CD4-positive, alpha-beta T cell (primary cell): ENCODE measurements at regions not wholly inside any gene's neighbourhood (a gene's known extent, or its start where the extent isn't known, plus 50 kb on each side); places are given as distances from the start of the nearest gene placed in this dataset.

Experiments
- ATAC-seq: fragments of 200-7000 bp; cut with Tn5 transposase; one replicate; pipeline ENCODE4 v1.10.0; 2022; ENCODE audit warnings: mild to moderate bottlenecking; ENCODE audit not compliant: poor library complexity
- CTCF ChIA-PET: fragments of 350-600 bp; sonication (Branson Sonifier 250); formaldehyde crosslinking; loops from one replicate; lab custom pipeline; 2021; ENCODE audit warnings: antibody characterized with exemption, inconsistent platforms; lab: Charles Lee
- POLR2A ChIA-PET: fragments of 350-600 bp; sonication (Branson Sonifier 250); formaldehyde crosslinking; loops from one replicate; lab custom pipeline; 2021; ENCODE audit warnings: antibody characterized with exemption, inconsistent platforms; lab: Charles Lee
- DNase-seq, 14 experiments: peaks; one replicate each; pipeline ENCODE4 v3.0.0-alpha.2; 2013 to 2020; ENCODE audit warnings: mixed read lengths in 2 of 14
- H3K27ac ChIP-seq, 2 donors: one replicate each; pipeline versions ENCODE4 v1.5.1 to v1.7.0; 2013; ENCODE audit warnings: low read length in 2 of 2, low read depth in 1 of 2, mild to moderate bottlenecking in 1 of 2
- H3K27me3 ChIP-seq, 2 experiments: 1 replicate in 1 of 2; 2 replicates in 1 of 2; pipeline versions ENCODE4 v1.6.1 to v1.7.0; 2013; ENCODE audit warnings: low read length in 2 of 2, control low read depth in 1 of 2, mild to moderate bottlenecking in 1 of 2, moderate library complexity in 1 of 2; ENCODE audit not compliant: insufficient read depth in 2 of 2, control insufficient read depth in 1 of 2
- H3K36me3 ChIP-seq: one replicate; pipeline ENCODE4 v1.6.1; 2013; ENCODE audit warnings: low read length, control low read depth; ENCODE audit not compliant: insufficient read depth
- H3K4me1 ChIP-seq: one replicate; pipeline ENCODE4 v1.6.1; 2013; ENCODE audit warnings: low read length, control low read depth; ENCODE audit not compliant: insufficient read depth
- H3K4me3 ChIP-seq: one replicate; pipeline ENCODE4 v1.5.1; 2013; ENCODE audit warnings: mild to moderate bottlenecking, low read length, moderate library complexity
- H3K9me3 ChIP-seq, 2 experiments: 1 replicate in 1 of 2; 2 replicates in 1 of 2; pipeline versions ENCODE4 v1.6.1 to v1.7.0; 2013; ENCODE audit warnings: low read length in 2 of 2, mild to moderate bottlenecking in 2 of 2, control low read depth in 1 of 2, moderate library complexity in 1 of 2; ENCODE audit not compliant: control insufficient read depth in 1 of 2, insufficient read depth in 1 of 2
- H3K27ac Mint-ChIP-seq: one replicate; pipeline ENCODE4 v1.8.0; 2020; ENCODE audit warnings: mixed read lengths
- H3K27me3 Mint-ChIP-seq: one replicate; pipeline ENCODE4 v1.8.0; 2021; ENCODE audit warnings: mixed read lengths
- H3K36me3 Mint-ChIP-seq: one replicate; pipeline ENCODE4 v1.8.0; 2021; ENCODE audit warnings: low read depth, mixed read lengths
- H3K4me1 Mint-ChIP-seq: one replicate; pipeline ENCODE4 v1.8.0; 2021; ENCODE audit warnings: low read depth, mixed read lengths
- H3K4me3 Mint-ChIP-seq: one replicate; pipeline ENCODE4 v1.8.0; 2020; ENCODE audit warnings: mild to moderate bottlenecking, mixed read lengths
- H3K9me3 Mint-ChIP-seq: one replicate; pipeline ENCODE4 v1.8.0; 2020; ENCODE audit warnings: mixed read lengths
- CTCF ChIP-seq: fragments of 200-600 bp; IDR thresholded peaks from one replicate; pipeline ENCODE4 v1.8.0; 2022; ENCODE audit warnings: antibody characterized with exemption, mild to moderate bottlenecking
- intact Hi-C, 2 experiments: fragments of 100-400 bp; cut with DNase I in 1 of 2; cut with micrococcal nuclease in 1 of 2; formaldehyde crosslinking; loops; one replicate each; pipeline versions ENCODE4 v1.15.1 to v1.9.0; 2023 to 2025; cut with DNase I, micrococcal nuclease

- H3K36me3 Mint-ChIP-seq, result no peaks in the 10 kb centered on the region
Observed at GRCh38 chr16:25637236-25637635, 54.5 kb upstream of the HS3ST4 start.

GRCh38 chr16:25636662-25637061, 55.1 kb upstream of the HS3ST4 start:
- Histone ChIP-seq H3K4me1 (no peaks in the 10 kb centered on the region), H3K27ac (no peak overlapping the region), H3K9me3 (no peaks in the 10 kb centered on the region), H3K27me3 (no peaks in the 10 kb centered on the region), H3K4me3 (no peak overlapping the region), H3K36me3 (no peaks in the 10 kb centered on the region)
- DNase-seq (no peak), ATAC-seq (no peak)
- peaks cover 37% of the 10 kb centered on the region for H3K27me3 Mint-ChIP-seq
- peaks cover 2% of the 10 kb centered on the region for H3K9me3 Mint-ChIP-seq
- POLR2A ChIA-PET, result no interaction called here
- H3K4me3 Mint-ChIP-seq, result no peak overlapping the region
- TF ChIP-seq CTCF, result no peak
- CTCF ChIA-PET, result no interaction called here
- H3K4me1 Mint-ChIP-seq, result no peaks in the 10 kb centered on the region
- H3K27ac Mint-ChIP-seq, result no peak overlapping the region
- intact Hi-C loops, result no loop called here
- no peaks in the 10 kb centered on the region for H3K36me3 Mint-ChIP-seq

More at GRCh38 chr16:25637236-25637635, 54.5 kb upstream of the HS3ST4 start:
- no peak overlapping the region for H3K27ac ChIP-seq
- intact Hi-C loops, result no loop called here
- no peak for DNase-seq
- no peak overlapping the region for H3K27ac Mint-ChIP-seq
- H3K27me3 ChIP-seq, result no peaks in the 10 kb centered on the region
- no peaks in the 10 kb centered on the region for H3K4me1 Mint-ChIP-seq
- no peak overlapping the region for H3K4me3 ChIP-seq
- no peak overlapping the region for H3K4me3 Mint-ChIP-seq
- ATAC-seq, result no peak
- no peak for TF ChIP-seq CTCF
- POLR2A ChIA-PET, result no interaction called here
- H3K9me3 Mint-ChIP-seq, result peaks cover 2% of the 10 kb centered on the region
- CTCF ChIA-PET, result no interaction called here
- peaks cover 32% of the 10 kb centered on the region for H3K27me3 Mint-ChIP-seq
- no peaks in the 10 kb centered on the region for H3K9me3 ChIP-seq
- H3K4me1 ChIP-seq, result no peaks in the 10 kb centered on the region
- H3K36me3 ChIP-seq, result no peaks in the 10 kb centered on the region

- no peak for TF ChIP-seq CTCF
- Mint-ChIP-seq H3K36me3 (no peaks in the 10 kb centered on the region), H3K27ac (no peak overlapping the region), H3K9me3 (peaks cover 2% of the 10 kb centered on the region), H3K4me3 (no peak overlapping the region), H3K4me1 (no peaks in the 10 kb centered on the region), H3K27me3 (peaks cover 39% of the 10 kb centered on the region)
- ATAC-seq (no peak), DNase-seq (no peak)
- Histone ChIP-seq H3K4me3 (no peak overlapping the region), H3K27ac (no peak overlapping the region), H3K9me3 (no peaks in the 10 kb centered on the region), H3K27me3 (no peaks in the 10 kb centered on the region), H3K36me3 (no peaks in the 10 kb centered on the region), H3K4me1 (no peaks in the 10 kb centered on the region)
- POLR2A ChIA-PET, result no interaction called here
- intact Hi-C loops, result no loop called here
- CTCF ChIA-PET, result no interaction called here
Observed at GRCh38 chr16:25635454-25635853, 56.3 kb upstream of the HS3ST4 start.
